CD1c-positive myeloid dendritic cell (primary cell): ENCODE measurements at regions not wholly inside any gene's neighbourhood (a gene's known extent, or its start where the extent isn't known, plus 50 kb on each side); places are given as distances from the start of the nearest gene placed in this dataset.

Experiments used
- DNase-seq: peaks from one replicate; pipeline ENCODE4 v3.0.0-alpha.2; 2016; ENCODE audit errors: extremely low spot score

- no peak for DNase-seq
Observed at GRCh38 chr2:23323917-23324680, 60.9 kb upstream of the KLHL29 start.

GRCh38 chr2:23326330-23326729 lies 58.6 kb upstream of the KLHL29 start:
- no peak for DNase-seq

DNA sequence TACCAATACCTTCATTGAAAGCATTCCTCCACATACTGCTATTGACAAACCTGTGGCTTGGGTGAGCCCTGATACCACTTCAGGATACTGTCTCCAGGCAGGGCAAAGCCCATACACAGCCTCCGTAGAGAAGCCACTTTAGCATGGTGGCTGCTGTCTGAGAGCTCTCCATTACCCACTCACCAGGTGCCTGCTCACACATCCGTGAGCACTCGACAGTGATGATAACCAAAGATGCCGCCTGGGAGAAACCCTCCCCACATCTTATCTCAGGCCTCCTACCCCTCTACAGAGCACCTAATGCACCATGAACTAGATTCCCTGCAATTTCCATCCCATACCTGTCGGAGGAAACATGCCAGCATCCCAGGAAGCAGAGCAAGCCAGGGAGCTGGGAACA lies 57.6 kb upstream of the KLHL29 start:
- no peak for DNase-seq

GRCh38 chr2:23327887-23328286 lies 57.1 kb upstream of the KLHL29 start:
- DNase-seq: no peak

DNA sequence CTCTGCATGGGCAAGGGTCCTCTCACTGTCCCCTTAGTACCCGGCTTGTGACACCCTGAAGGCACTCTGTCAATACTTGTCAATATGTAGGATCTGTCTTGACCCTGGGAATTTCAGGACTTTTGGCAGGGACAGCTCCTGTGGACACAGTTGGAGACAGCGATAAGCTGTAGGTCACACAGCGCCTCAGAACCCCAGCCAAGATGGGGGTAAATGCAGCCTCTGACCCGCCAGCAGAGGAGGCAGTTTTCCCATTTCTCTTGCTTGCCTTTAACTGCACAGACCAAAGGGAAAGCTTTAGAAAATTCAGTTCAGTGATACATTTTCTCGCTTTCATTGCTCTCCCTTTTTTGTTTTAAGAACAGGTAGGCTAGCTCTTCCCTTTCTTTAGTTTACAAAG lies 54.8 kb upstream of the KLHL29 start:
- no peak for DNase-seq
